Prostate gland (tissue), 2 donors: ENCODE measurements at regions not wholly inside any gene's neighbourhood (a gene's known extent, or its start where the extent isn't known, plus 50 kb on each side); places are given as distances from the start of the nearest gene placed in this dataset.
A peak's percentile ranks its signal among the peaks of the same experiment; 100 is the strongest.

Experiments used
- DNase-seq: peaks from one replicate; pipeline ENCODE4 v3.0.0-alpha.2; 2019; ENCODE audit warnings: low spot score
- H3K27ac ChIP-seq, 2 donors: fragments of 200-600 bp; sonication (generic); 2 replicates each; pipeline ENCODE4 v1.5.1; 2017 to 2019
- H3K27me3 ChIP-seq: fragments of 200-600 bp; sonication (generic); replicated peaks from 2 replicates; pipeline ENCODE4 v1.5.1; 2019; ENCODE audit not compliant: insufficient read depth
- H3K36me3 ChIP-seq, 2 donors: fragments of 200-600 bp; sonication (generic); 1 replicate in 1 of 2; 2 replicates in 1 of 2; pipeline versions ENCODE4 v1.5.1 to v1.8.1; 2017 to 2019
- H3K4me1 ChIP-seq: fragments of 200-600 bp; sonication (generic); replicated peaks from 2 replicates; pipeline ENCODE4 v1.5.1; 2019
- H3K4me3 ChIP-seq, 2 donors: fragments of 200-600 bp; sonication (generic); 2 replicates each; pipeline ENCODE4 v1.5.1; 2017 to 2019
- H3K9me3 ChIP-seq: fragments of 200-600 bp; sonication (generic); 2 replicates; pipeline ENCODE4 v1.5.1; 2017
- POLR2A ChIP-seq: fragments of 450-650 bp; IDR thresholded peaks from one replicate; pipeline ENCODE4 v1.6.1; 2016; ENCODE audit warnings: antibody characterized with exemption, mild to moderate bottlenecking
- POLR2AphosphoS5 ChIP-seq: sonication (generic); formaldehyde crosslinking; IDR thresholded peaks from one replicate; pipeline ENCODE4 v1.6.1; 2017; ENCODE audit warnings: antibody characterized with exemption
- WGBS: methylation state at CpG from one replicate; pipeline ENCODE4 v1.1.5; 2018; 5-methylcytosine and 5-hydroxymethylcytosine counted together
- intact Hi-C: fragments of 100-400 bp; cut with DNase I; formaldehyde crosslinking; loops from one replicate; pipeline ENCODE4 v1.14.2; 2022
- TF ChIP-seq, protein P1 (sequence below), 4 experiments: fragments of 200-600 bp in 2 of 4; fragments of 450-650 bp in 2 of 4; sonication (generic) in 2 of 4; IDR thresholded peaks; 1 replicate in 3 of 4; 2 replicates in 1 of 4; pipeline ENCODE4 v1.5.1; 2016 to 2019; ENCODE audit warnings: antibody characterized with exemption in 4 of 4, mild to moderate bottlenecking in 2 of 4, moderate library complexity in 2 of 4

DNA sequence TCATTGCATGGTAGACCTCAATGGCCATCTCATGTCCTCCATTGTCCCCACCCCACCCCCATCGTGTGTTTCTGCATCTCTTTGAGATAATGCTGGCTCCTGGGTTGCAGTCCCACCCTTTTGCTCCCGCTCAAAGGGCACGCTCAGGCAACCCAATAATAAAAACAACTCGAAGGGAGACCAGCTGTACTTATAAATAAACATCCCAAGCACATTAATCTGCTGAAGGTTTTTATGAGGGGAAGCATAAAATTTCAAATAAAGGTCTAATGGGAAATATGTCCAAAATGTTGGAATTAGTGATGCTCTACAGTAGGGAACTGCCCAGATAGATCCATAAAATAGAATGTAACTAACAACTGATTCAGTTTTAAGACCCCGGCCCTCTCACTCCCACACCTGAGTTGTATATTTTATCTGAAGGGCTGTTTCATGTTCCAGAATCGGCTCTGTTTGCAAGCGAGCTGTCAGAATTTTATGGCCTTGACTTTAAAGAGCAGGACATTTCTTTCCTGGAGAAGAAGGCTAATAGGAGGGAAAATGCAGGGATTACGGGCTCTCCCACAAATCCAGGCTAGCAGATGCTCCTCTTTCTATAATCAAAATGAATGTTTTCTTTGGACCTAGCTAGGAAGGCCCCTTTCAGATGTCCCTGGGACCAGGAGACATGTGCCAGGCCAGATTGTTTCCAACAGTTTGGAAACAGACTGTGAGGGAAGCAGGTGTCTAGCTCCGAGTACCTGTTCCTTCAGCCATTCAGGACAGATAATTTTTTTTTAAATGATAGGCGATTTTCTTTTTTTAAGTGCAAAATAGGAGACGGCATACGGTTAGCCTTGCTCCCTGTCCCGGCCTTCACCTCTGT lies 103.7 kb downstream of the APOB start:
- H3K9me3 ChIP-seq: no peaks in the 10 kb centered on the region
- peak overlapping the region; percentile 0 to 31 for H3K27ac ChIP-seq
- intact Hi-C loops: no loop called here
- peaks cover 7% of the 10 kb centered on the region for H3K4me1 ChIP-seq
- WGBS: 29% methylated on average over 13 of the region's 13 CpGs
- no peaks in the 10 kb centered on the region for H3K27me3 ChIP-seq
- peak; percentile 28 for DNase-seq
- TF ChIP-seq POLR2AphosphoS5 (no peak), POLR2A (no peak)
- TF ChIP-seq, protein P1, sequence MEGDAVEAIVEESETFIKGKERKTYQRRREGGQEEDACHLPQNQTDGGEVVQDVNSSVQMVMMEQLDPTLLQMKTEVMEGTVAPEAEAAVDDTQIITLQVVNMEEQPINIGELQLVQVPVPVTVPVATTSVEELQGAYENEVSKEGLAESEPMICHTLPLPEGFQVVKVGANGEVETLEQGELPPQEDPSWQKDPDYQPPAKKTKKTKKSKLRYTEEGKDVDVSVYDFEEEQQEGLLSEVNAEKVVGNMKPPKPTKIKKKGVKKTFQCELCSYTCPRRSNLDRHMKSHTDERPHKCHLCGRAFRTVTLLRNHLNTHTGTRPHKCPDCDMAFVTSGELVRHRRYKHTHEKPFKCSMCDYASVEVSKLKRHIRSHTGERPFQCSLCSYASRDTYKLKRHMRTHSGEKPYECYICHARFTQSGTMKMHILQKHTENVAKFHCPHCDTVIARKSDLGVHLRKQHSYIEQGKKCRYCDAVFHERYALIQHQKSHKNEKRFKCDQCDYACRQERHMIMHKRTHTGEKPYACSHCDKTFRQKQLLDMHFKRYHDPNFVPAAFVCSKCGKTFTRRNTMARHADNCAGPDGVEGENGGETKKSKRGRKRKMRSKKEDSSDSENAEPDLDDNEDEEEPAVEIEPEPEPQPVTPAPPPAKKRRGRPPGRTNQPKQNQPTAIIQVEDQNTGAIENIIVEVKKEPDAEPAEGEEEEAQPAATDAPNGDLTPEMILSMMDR (IDR thresholded peaks at IDR 0.05): no peak
- no peak overlapping the region for H3K4me3 ChIP-seq
- no peaks in the 10 kb centered on the region for H3K36me3 ChIP-seq

DNA sequence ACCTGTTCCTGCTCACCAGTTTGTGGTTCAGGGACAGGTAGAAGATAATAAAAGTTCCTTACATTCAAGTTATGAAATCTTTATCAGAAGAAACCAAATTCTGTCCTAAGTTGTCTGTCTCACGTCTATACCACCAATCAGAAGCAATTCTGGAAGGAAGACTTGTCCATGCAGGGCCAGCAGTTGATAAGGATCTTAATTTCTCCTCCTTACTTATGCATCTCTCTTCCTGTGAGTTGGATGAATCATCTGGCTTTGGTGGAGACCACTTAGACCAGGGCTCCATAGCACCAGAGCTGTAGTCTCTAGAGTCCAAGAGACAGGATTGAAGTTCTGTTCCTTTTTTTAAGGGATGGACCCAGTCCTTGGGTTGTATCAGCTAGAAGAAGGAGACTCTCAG lies 106.5 kb downstream of the APOB start:
- no peak for DNase-seq
- Histone ChIP-seq H3K36me3 (no peaks in the 10 kb centered on the region), H3K27ac (no peak overlapping the region), H3K9me3 (no peaks in the 10 kb centered on the region), H3K27me3 (no peaks in the 10 kb centered on the region), H3K4me1 (peaks cover 7% of the 10 kb centered on the region), H3K4me3 (no peak overlapping the region)
- TF ChIP-seq POLR2A: no peak
- TF ChIP-seq, protein P1 (IDR thresholded peaks at IDR 0.05): no peak
- no peak for TF ChIP-seq POLR2AphosphoS5
- WGBS: 64% methylated on average over 1 of the region's 1 CpG
- intact Hi-C loops: no loop called here

DNA sequence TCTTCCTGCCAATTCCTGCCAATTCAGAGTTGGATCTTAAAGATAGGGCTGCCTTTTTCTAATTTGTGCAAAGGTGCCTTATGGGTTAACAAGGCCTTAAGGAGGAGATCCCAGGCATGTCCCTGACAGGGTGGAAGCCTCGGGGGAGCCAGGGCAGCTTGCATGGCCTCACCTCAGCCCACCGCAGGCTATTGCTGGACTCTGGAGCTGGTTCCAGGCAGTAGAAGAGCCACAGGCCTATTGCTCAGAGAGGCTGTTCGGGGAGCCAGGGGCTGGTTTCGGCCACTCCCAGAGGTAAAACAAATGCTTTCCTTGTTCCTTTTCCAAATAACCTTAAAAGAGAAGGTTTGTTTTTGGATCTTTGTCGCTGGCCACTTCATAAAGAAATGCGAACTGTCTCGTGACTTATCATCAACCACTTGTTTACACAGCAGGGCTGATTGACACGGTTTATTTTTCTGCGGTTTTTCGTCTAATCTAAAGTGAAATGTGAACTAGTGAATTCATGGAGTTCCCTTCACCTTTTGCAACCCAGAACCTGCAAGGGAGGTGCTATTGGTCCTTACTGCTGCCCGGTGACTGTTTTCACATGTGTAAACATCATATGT lies 108.6 kb downstream of the APOB start:
- Histone ChIP-seq H3K9me3 (no peaks in the 10 kb centered on the region), H3K27ac (no peak overlapping the region), H3K4me1 (peaks cover 3% of the 10 kb centered on the region), H3K4me3 (no peak overlapping the region), H3K36me3 (no peaks in the 10 kb centered on the region), H3K27me3 (no peaks in the 10 kb centered on the region)
- intact Hi-C loops: no loop called here
- 70% methylated on average over 11 of the region's 11 CpGs for WGBS
- no peak for DNase-seq
- TF ChIP-seq, protein P1 (IDR thresholded peaks at IDR 0.05): no peak
- TF ChIP-seq POLR2AphosphoS5 (no peak), POLR2A (no peak)

DNA sequence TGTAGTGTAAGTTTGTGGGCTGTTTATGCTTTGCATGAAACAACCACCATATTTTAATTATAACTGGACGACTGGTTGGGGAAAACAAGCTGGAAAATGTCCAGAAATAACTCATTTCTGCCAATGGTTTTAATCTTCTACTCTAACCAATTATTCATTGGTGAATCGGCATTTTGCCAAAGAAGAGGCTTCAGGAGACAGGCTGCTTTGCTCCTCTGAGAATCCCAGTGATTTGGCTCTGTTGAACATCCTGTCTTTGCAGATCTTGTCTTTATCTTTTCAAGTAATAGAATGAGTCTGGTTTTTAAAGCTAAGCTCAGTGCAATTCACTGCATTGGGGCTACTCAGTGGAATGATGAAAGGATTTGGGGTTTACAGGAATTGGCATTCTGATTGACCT lies 109.6 kb downstream of the APOB start:
- Histone ChIP-seq H3K9me3 (no peaks in the 10 kb centered on the region), H3K4me3 (no peak overlapping the region), H3K36me3 (no peaks in the 10 kb centered on the region), H3K27ac (no peak overlapping the region), H3K4me1 (no peaks in the 10 kb centered on the region), H3K27me3 (no peaks in the 10 kb centered on the region)
- no peak for TF ChIP-seq POLR2A
- TF ChIP-seq, protein P1 (IDR thresholded peaks at IDR 0.05): no peak
- no peak for TF ChIP-seq POLR2AphosphoS5
- DNase-seq: no peak
- 31% methylated on average over 2 of the region's 2 CpGs for WGBS
- intact Hi-C loops: no loop called here

DNA sequence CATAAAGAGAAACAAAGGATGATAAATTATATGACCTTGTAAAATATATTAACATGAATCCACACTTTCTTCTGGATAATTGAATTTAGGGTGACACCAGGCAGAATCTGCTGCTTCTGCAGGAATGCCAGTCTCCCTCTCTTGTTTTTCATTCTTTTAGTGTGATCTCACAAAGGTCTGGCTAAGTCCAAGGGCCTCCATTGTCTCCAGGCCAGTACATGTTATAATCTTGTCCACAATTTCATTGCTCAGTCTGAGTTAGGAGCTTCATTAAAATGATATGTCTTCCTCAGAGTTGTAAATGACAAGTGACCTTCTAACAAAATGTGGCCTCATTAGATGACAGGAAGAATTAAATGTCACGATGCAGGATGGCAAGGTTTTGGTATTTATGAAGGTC lies 110.2 kb downstream of the APOB start:
- 59% methylated on average over 1 of the region's 1 CpG for WGBS
- no peak overlapping the region for H3K27ac ChIP-seq
- no peak for DNase-seq

More for the DNA sequence above, 110.2 kb downstream of the APOB start:
- TF ChIP-seq POLR2AphosphoS5: no peak
- H3K27me3 ChIP-seq: no peaks in the 10 kb centered on the region
- no peaks in the 10 kb centered on the region for H3K4me1 ChIP-seq
- no peak overlapping the region for H3K4me3 ChIP-seq
- no peaks in the 10 kb centered on the region for H3K9me3 ChIP-seq
- intact Hi-C loops: no loop called here
- H3K36me3 ChIP-seq: no peaks in the 10 kb centered on the region
